Heart right ventricle (tissue), 16 donors: ENCODE measurements at regions not wholly inside any gene's neighbourhood (a gene's known extent, or its start where the extent isn't known, plus 50 kb on each side); places are given as distances from the start of the nearest gene placed in this dataset.

Source experiments
- ATAC-seq, 8 donors: fragments of 200-7000 bp; cut with Tn5 transposase; one replicate each; pipeline ENCODE4 v1.9.1; 2020; ENCODE audit warnings: mild to moderate bottlenecking in 8 of 8, moderate library complexity in 8 of 8, moderate number of reproducible peaks in 1 of 8
- DNase-seq, 2 donors: peaks; one replicate each; pipeline ENCODE4 v3.0.0-alpha.2; 2020
- H3K27ac ChIP-seq, 10 donors: fragments of 200-600 bp; sonication (generic) in 2 of 10; one replicate each; pipeline versions ENCODE4 v1.5.0 to v1.8.0; 2020 to 2022; ENCODE audit warnings: mild to moderate bottlenecking in 3 of 10
- H3K27me3 ChIP-seq, 7 donors: fragments of 200-600 bp; one replicate each; pipeline ENCODE4 v1.8.0; 2021 to 2022; ENCODE audit warnings: mild to moderate bottlenecking in 2 of 7
- H3K36me3 ChIP-seq, 9 donors: fragments of 200-600 bp; sonication (generic) in 1 of 9; one replicate each; pipeline versions ENCODE4 v1.5.0 to v1.8.0; 2020 to 2022; ENCODE audit warnings: mild to moderate bottlenecking in 2 of 9
- H3K4me1 ChIP-seq, 9 donors: fragments of 200-600 bp; sonication (generic) in 1 of 9; one replicate each; pipeline versions ENCODE4 v1.5.0 to v1.8.0; 2020 to 2022; ENCODE audit warnings: mild to moderate bottlenecking in 4 of 9
- H3K4me3 ChIP-seq, 10 donors: fragments of 200-600 bp; sonication (generic) in 2 of 10; one replicate each; pipeline versions ENCODE4 v1.5.0 to v1.8.0; 2020 to 2022; ENCODE audit warnings: mild to moderate bottlenecking in 7 of 10, moderate library complexity in 2 of 10
- H3K9me3 ChIP-seq, 11 donors: fragments of 200-600 bp in 10 of 11; sonication (generic) in 2 of 11; one replicate each; pipeline versions ENCODE4 v1.5.0 to v1.8.0; 2013 to 2022; ENCODE audit warnings: mild to moderate bottlenecking in 2 of 11, control low read depth in 1 of 11, moderate library complexity in 1 of 11
- WGBS, 2 donors: extraction: QIAGEN DNeasy Blood & Tissue Kit; methylation state at CpG; one replicate each; pipeline ENCODE4 v1.1.7; 2013; ENCODE audit warnings: inconsistent platforms in 1 of 2; 5-methylcytosine and 5-hydroxymethylcytosine counted together
- intact Hi-C, 10 donors: fragments of 100-400 bp; cut with DNase I; formaldehyde crosslinking; loops; one replicate each; pipeline versions ENCODE4 v1.11.1 to v1.14.2; 2022
- TF ChIP-seq, protein P1 (sequence below), 9 donors: fragments of 200-600 bp; sonication (generic) in 2 of 9; IDR thresholded peaks; one replicate each; pipeline versions ENCODE4 v1.5.0 to v1.8.0; 2021 to 2022; ENCODE audit warnings: antibody characterized with exemption in 9 of 9, mild to moderate bottlenecking in 5 of 9, moderate library complexity in 1 of 9
- donor health status: Arrhythmogenic right ventricular cardiomyopathy.
- donor health status: ischemic (EF 13 %, LVEDD 7.1; RV severe dilation, severe dysfunction).
- donor health status: healthy with polysubstance abuse.
- donor health status: DM: no; HTN: yes; CAD: no.
- donor health status: DM: no; HTN: no; CAD: no.
- donor health status: ischemic (EF 25% LVEDD 6.9; RV normal size, moderate dysfunction).
- donor health status: ischemic (EF 25% LVEDD 5.7; RV mildly dilated, moderate dysfunction).
- donor health status: healthy.
- donor health status: DM: yes; HTN: yes; CAD: no.
- donor health status: Ischemic cardiomyopathy.
- donor health status: ischemic (EF 35%, LVEDD 5.7; RV mildly dilated, moderate dysfunction).
- donor health status: nonischemic (EF 11% LVEDD 7.7; RV severe dilation, severe dysfunction).
- donor health status: DM: yes; HTN: yes; CAD: no.
- donor health status: PGD.
- donor health status: ischemic (EF 29% LVEDD 5.4; RV normal size, mild dysfunction).
- donor health status: nonischemic (EF 23%, LVEDD 6.1; RV moderate dilation, normal function).

- no peak overlapping the region for H3K4me3 ChIP-seq
- H3K27me3 ChIP-seq, result no peaks in the 10 kb centered on the region
- H3K27ac ChIP-seq, result no peak overlapping the region
- 54 to 58% methylated on average over 6 of the region's 6 CpGs for WGBS, 2 donors
- ATAC-seq (peak in 5 of 8 donors; percentile 38 to 86 (median 63)), DNase-seq (peak in 1 of 2 donors; percentile 9)
- H3K9me3 ChIP-seq, result peaks cover 0 to 5% (median 0%) of the 10 kb centered on the region in 11 donors
- H3K4me1 ChIP-seq, result peaks cover 0 to 32% (median 12%) of the 10 kb centered on the region in 9 donors
- TF ChIP-seq, protein P1, sequence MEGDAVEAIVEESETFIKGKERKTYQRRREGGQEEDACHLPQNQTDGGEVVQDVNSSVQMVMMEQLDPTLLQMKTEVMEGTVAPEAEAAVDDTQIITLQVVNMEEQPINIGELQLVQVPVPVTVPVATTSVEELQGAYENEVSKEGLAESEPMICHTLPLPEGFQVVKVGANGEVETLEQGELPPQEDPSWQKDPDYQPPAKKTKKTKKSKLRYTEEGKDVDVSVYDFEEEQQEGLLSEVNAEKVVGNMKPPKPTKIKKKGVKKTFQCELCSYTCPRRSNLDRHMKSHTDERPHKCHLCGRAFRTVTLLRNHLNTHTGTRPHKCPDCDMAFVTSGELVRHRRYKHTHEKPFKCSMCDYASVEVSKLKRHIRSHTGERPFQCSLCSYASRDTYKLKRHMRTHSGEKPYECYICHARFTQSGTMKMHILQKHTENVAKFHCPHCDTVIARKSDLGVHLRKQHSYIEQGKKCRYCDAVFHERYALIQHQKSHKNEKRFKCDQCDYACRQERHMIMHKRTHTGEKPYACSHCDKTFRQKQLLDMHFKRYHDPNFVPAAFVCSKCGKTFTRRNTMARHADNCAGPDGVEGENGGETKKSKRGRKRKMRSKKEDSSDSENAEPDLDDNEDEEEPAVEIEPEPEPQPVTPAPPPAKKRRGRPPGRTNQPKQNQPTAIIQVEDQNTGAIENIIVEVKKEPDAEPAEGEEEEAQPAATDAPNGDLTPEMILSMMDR (IDR thresholded peaks at IDR 0.05), result no peak
- intact Hi-C loops, result loop anchor here in 2 of 10 donors (10.0 kb wide), 2 partner anchors 938 to 1108 kb away; no protein-coding TSS in a partner anchor
- H3K36me3 ChIP-seq, result no peaks in the 10 kb centered on the region
Measured at GRCh38 chr1:55476445-55477015, 261.4 kb upstream of the USP24 start.

DNA sequence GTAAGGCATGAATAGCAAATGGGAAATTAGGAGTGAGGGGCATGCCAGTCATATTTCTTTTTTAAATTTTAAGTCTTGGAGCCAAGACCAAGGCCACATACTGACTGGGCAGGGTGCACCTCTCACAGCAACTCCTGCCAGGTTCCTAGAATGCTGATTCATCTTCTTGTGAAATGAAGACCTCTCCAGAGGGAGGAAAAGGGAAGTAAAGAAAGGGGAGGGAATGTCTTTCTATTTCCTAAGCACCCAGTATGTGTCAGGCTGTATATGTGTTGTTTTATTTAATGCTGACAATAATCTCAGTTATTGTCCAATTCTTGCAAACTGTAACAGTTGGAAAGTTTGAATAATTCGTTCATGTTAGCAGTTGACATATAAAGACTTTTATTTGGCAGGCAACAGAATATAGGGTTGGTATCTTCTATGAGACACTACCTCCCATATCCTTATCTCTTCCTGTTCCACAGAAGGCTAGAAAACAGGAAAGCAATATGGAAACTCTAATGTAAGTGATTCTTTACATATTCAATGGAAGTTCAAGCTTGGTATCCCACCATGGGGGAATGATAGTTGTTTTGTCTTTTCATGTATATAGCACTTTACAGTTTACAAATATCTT, 259.1 kb upstream of the USP24 start:
- Histone ChIP-seq H3K27me3 (no peaks in the 10 kb centered on the region), H3K36me3 (no peaks in the 10 kb centered on the region), H3K27ac (no peak overlapping the region), H3K9me3 (peaks cover 0 to under 1% (median 0%) of the 10 kb centered on the region in 11 donors), H3K4me3 (no peak overlapping the region), H3K4me1 (peaks cover 0 to 32% (median 12%) of the 10 kb centered on the region in 9 donors)
- TF ChIP-seq, protein P1 (IDR thresholded peaks at IDR 0.05), result no peak
- intact Hi-C loops, result loop anchor here in 3 of 10 donors (5.0 to 10.0 kb wide), 3 partner anchors 941 to 1111 kb away; no protein-coding TSS in a partner anchor
- 55 to 57% methylated on average over 1 of the region's 1 CpG for WGBS, 2 donors
- no peak for DNase-seq
- ATAC-seq, result peak in 1 of 8 donors; percentile 56

DNA sequence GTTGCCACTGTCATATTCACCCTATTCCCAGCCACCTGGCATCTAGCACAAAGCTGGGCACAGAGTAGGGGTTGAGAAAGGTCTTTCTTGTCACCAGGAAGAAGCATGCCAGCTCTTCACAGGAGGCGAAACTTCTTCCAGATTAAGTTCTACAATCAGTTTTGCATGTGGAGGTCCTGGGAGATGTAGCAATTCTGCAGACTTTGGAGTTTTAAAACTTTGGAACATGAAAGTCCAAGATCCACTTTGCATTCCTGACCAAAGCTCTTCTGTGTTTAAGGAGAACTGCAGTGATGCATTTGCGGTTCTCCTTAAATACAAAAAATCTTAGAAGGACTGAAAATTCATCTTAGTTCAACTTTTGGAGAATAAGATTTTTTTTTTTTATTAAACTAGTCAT, 258.5 kb upstream of the USP24 start:
- ATAC-seq, result no peak

DNA sequence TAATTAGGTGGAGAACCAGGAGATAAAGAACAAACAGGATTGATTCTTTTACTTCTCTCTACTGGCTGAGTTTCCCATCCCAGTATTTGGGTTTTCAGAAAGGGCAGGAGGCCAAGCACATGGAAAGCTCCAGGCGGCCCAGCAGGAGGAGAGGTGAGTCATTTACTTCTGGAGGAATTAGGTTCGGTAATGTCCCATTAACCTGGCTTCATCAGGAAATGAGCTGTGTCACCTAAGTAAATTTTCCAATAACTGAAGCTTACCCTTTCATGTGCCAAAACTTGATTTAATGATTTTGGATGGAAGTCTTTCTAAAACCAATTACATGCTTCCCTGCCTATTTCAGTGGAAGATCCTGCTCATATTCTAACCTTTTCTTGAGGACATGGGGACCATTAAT, 257.6 kb upstream of the USP24 start:
- Histone ChIP-seq H3K9me3 (no peaks in the 10 kb centered on the region), H3K4me3 (no peak overlapping the region), H3K27ac (no peak overlapping the region), H3K36me3 (no peaks in the 10 kb centered on the region), H3K4me1 (peaks cover 0 to 26% (median under 1%) of the 10 kb centered on the region in 9 donors), H3K27me3 (no peaks in the 10 kb centered on the region)
- no peak for DNase-seq
- TF ChIP-seq, protein P1 (IDR thresholded peaks at IDR 0.05), result no peak
- intact Hi-C loops, result loop anchor here in 3 of 10 donors (5.0 to 10.0 kb wide), 3 partner anchors 942 to 1112 kb away; no protein-coding TSS in a partner anchor
- WGBS, 2 donors, result 63 to 75% methylated on average over 2 of the region's 2 CpGs
- ATAC-seq, result no peak

More for the DNA sequence above, 258.5 kb upstream of the USP24 start:
- Histone ChIP-seq H3K4me1 (peaks cover 0 to 32% (median 9%) of the 10 kb centered on the region in 9 donors), H3K27me3 (no peaks in the 10 kb centered on the region), H3K9me3 (no peaks in the 10 kb centered on the region), H3K27ac (no peak overlapping the region), H3K36me3 (no peaks in the 10 kb centered on the region), H3K4me3 (no peak overlapping the region)
- intact Hi-C loops, result loop anchor here in 3 of 10 donors (5.0 to 10.0 kb wide), 3 partner anchors 941 to 1111 kb away; no protein-coding TSS in a partner anchor
- 97 to 98% methylated on average over 2 of the region's 2 CpGs for WGBS, 2 donors
- TF ChIP-seq, protein P1 (IDR thresholded peaks at IDR 0.05), result no peak
- DNase-seq, result no peak
